ENCODE measurements at regions not wholly inside any gene's neighbourhood (a gene's known extent, or its start where the extent isn't known, plus 50 kb on each side); places are given as distances from the start of the nearest gene placed in this dataset.
"Not testable (repeated sequence)": the region's sequence is repeated elsewhere in the genome, so short reads cannot be mapped to it uniquely, and the experiment has no call there.

DNA sequence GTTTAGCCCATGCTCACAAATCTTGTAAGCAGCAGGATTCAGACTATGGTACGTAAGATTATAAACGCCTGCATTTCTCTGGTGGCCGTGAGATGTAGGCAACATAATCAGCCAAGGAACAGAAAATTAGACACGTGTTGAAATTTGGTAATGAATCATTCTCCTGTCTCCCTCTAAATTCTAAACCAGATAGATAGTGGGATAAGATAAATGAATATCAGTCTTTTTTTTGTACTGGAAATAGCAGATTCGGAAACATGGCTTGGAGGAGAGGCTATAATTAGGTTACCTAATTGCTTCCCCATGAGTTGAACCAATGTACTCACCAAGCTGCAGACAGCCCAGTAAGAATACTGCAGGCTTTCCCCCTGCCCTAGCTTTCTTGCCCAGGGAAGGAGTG is 172.3 kb downstream of the TGFB2 start:
- no peaks in the 10 kb centered on the region for H3K9me3 Mint-ChIP-seq
- H3K27ac Mint-ChIP-seq, result no peak overlapping the region
- no peaks in the 10 kb centered on the region for H3K4me1 Mint-ChIP-seq (ENCODE audit: low read depth)
- DNase-seq (ENCODE audit: low spot score), result no peak
- H3K4me3 Mint-ChIP-seq, result no peak overlapping the region
- H3K36me3 Mint-ChIP-seq (ENCODE audit: low read depth), result no peaks in the 10 kb centered on the region
- peaks cover 4% of the 10 kb centered on the region for H3K27me3 Mint-ChIP-seq (ENCODE audit: low read depth)

DNA sequence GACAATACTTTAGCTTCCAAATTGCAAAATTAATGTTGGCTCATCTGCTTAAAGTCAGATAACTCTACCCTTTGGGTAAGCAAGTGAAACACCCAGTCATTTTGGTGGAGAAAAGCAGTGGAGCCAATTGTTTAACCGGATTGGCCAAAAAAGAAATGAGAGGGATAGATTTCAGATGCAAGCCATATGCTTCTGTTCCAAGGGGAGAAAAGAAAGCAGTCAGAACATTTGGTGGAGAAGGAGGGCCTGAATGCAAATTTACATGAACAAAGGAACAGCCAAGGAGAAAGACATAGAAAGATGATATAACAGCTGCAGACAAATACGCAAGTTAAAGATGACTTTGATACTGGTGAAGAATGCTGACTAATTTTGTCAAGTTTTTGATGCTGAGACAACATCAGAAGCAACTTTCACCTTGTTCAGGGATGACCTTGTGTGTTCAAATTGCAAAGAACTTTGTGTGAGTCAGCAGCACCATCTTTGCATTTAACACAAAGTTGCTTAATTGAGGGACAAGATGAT is 173.1 kb downstream of the TGFB2 start:
- H3K27me3 Mint-ChIP-seq (ENCODE audit: low read depth), result peaks cover 4% of the 10 kb centered on the region
- H3K27ac Mint-ChIP-seq, result no peak overlapping the region
- no peaks in the 10 kb centered on the region for H3K9me3 Mint-ChIP-seq
- H3K36me3 Mint-ChIP-seq (ENCODE audit: low read depth), result no peaks in the 10 kb centered on the region
- no peaks in the 10 kb centered on the region for H3K4me1 Mint-ChIP-seq (ENCODE audit: low read depth)
- DNase-seq (ENCODE audit: low spot score), result no peak
- H3K4me3 Mint-ChIP-seq, result no peak overlapping the region

DNA sequence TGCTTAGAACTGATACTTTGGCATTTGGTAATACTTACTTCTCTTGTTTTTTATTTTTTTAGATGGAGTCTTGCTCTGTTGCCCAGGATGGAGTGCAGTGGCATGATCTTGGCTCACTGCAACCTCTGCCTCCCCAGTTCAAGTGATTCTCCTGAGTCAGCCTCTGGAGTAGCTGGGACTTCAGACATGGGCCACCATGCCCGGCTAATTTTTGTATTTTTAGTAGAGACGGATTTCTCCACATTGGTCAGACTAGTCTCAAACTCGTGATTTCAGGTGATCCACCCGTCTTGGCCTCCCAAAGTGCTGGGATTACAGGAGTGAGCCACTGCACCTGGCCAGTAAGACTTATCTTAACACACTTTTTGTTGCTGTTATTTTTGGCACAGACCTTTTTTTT is 175.5 kb downstream of the TGFB2 start:
- not testable (repeated sequence) for H3K4me1 Mint-ChIP-seq (ENCODE audit: low read depth); H3K27ac Mint-ChIP-seq; H3K27me3 Mint-ChIP-seq (ENCODE audit: low read depth); H3K36me3 Mint-ChIP-seq (ENCODE audit: low read depth); H3K9me3 Mint-ChIP-seq; H3K4me3 Mint-ChIP-seq; DNase-seq (ENCODE audit: low spot score)

DNA sequence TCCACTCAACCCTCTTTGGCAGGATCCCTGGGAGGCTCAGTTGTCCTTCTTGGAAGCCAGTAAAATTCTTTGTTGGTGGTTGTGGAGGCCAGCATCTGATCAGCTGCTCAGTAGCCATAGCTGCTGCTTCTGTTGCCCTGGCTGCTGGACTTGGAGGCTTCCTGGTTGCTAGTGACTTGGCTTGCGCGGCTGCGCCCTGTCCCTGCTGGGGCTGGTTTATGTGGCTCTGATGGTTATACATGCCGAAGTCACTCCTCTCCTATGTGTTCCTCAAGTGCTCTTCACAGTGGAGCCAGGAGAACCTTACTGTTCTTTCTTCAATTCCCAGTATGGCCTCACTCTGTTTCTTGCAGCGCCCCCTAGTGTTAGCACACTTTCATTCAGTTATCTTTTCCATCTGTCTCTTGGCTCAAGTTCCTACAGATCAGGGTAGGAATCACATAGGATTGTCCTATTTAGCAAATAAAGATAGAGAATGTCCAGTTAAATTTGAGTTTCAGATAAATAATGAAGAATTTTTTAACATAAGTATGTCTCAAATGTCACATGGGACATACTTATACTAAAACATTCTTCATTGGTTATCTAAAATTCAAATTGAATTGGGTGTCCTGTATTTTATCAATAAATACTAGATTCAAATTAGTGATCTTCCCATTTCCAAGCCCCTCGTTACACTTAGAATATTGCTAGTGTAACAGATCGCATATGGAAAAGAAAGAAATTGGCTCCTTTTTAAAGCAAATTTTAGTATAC is 176.5 kb downstream of the TGFB2 start:
- no peak for DNase-seq (ENCODE audit: low spot score)
- H3K4me3 Mint-ChIP-seq, result no peak overlapping the region
- no peaks in the 10 kb centered on the region for H3K9me3 Mint-ChIP-seq
- no peaks in the 10 kb centered on the region for H3K36me3 Mint-ChIP-seq (ENCODE audit: low read depth)
- peaks cover 5% of the 10 kb centered on the region for H3K27me3 Mint-ChIP-seq (ENCODE audit: low read depth)
- no peak overlapping the region for H3K27ac Mint-ChIP-seq
- no peaks in the 10 kb centered on the region for H3K4me1 Mint-ChIP-seq (ENCODE audit: low read depth)

DNA sequence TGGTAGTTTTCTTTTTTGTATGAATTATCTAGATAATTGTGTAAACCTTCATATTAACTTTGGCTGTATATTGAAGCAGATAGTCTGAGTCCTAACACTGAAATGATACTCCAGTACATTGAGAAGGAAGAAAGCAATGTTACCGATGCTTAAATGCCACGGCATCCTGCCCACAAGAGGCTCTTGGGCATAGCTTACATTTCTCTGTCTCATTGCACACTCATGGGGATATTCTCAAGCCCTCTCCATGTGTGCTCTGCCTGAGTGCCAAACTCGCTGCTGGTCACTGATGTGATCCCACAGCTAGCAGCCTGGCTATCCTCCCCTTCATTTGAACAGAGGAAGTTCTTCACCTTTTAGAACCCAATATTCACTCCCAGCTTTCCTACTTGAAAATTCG is 179.4 kb downstream of the TGFB2 start:
- no peaks in the 10 kb centered on the region for H3K36me3 Mint-ChIP-seq (ENCODE audit: low read depth)
- H3K4me3 Mint-ChIP-seq, result no peak overlapping the region
- DNase-seq (ENCODE audit: low spot score), result no peak
- peaks cover 2% of the 10 kb centered on the region for H3K27me3 Mint-ChIP-seq (ENCODE audit: low read depth)
- H3K9me3 Mint-ChIP-seq, result no peaks in the 10 kb centered on the region
- H3K4me1 Mint-ChIP-seq (ENCODE audit: low read depth), result no peaks in the 10 kb centered on the region
- no peak overlapping the region for H3K27ac Mint-ChIP-seq

DNA sequence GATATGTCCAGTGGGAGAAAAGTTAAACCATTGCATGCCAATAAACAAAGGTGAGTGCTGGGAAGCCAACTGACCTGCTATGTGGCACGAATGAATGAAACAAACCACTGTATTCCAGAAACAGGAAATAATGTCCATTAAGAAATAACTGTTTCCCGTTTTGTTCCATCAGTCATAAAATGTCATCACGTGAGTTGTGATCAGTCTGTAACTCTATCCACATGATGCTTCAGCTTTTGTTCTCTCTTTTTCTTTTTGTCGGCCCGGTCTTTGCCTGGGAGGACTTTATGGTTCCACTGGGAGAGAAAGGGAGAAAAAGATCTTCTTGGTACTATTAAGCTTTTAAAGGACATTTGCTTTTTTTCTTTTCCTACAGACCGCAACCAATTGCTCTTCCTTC is 179.9 kb downstream of the TGFB2 start:
- H3K4me3 Mint-ChIP-seq, result no peak overlapping the region
- no peaks in the 10 kb centered on the region for H3K9me3 Mint-ChIP-seq
- H3K27me3 Mint-ChIP-seq (ENCODE audit: low read depth), result peaks cover 2% of the 10 kb centered on the region
- H3K4me1 Mint-ChIP-seq (ENCODE audit: low read depth), result no peaks in the 10 kb centered on the region
- no peak for DNase-seq (ENCODE audit: low spot score)
- H3K36me3 Mint-ChIP-seq (ENCODE audit: low read depth), result no peaks in the 10 kb centered on the region
- no peak overlapping the region for H3K27ac Mint-ChIP-seq

DNA sequence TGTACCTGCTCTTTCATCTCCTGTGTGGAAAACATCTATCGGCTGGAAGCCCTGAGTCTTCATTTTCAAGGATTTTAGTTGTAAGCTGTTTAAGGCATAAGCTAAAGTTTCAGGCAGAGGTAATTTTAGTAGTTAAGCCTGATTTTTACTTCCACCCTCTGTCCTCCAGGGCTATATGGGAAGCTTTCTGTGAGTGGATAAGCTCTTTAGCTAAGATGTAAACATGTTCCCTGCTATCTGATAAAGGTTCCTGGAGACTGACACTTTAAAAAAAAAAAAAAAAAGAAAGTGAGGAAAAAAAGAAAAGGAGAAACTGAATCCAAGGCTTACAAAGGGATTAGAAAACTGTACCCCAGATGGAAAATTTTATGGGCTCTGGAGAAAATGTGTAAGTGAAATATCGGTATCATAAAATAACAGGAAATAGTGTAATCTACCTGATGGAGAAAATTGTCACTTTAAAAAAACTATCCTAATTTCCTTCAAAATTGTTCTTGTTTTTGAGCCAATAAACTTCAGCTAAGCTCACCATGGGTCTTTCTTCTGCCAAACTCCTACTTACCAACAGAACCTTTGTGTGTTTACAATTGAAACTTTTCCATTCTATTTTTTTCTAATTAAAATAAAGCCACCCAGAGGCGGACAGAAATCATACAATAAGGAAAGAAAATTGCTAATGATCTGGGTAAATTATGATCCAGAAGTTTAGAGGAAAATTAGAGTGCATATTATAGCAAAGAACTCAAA is 180.5 kb downstream of the TGFB2 start:
- Mint-ChIP-seq H3K9me3 (no peaks in the 10 kb centered on the region), H3K36me3 (ENCODE audit: low read depth) (no peaks in the 10 kb centered on the region), H3K27ac (no peak overlapping the region), H3K4me1 (ENCODE audit: low read depth) (no peaks in the 10 kb centered on the region), H3K27me3 (ENCODE audit: low read depth) (peaks cover 2% of the 10 kb centered on the region), H3K4me3 (no peak overlapping the region)
- no peak for DNase-seq (ENCODE audit: low spot score)

DNA sequence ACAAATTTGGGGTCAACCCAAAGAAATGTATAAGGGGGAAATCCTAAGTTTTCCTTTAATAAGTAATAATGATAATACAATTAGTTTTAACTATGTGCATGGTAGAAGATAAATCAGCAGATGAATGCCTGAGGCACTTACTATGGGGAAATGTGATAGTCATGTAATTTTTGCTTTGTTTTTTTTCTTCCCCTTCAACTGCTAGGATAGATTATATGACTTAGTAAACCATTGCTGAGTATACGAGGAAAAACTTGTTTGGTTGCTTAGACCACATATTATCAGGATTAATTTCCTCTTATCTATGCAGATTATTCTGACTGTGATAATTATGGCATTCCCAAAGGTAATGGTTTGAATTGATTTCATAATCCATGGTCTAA is 181.1 kb downstream of the TGFB2 start:
- no peak for DNase-seq (ENCODE audit: low spot score)
- no peaks in the 10 kb centered on the region for H3K9me3 Mint-ChIP-seq
- H3K4me1 Mint-ChIP-seq (ENCODE audit: low read depth), result no peaks in the 10 kb centered on the region
- no peaks in the 10 kb centered on the region for H3K36me3 Mint-ChIP-seq (ENCODE audit: low read depth)
- no peak overlapping the region for H3K27ac Mint-ChIP-seq
- H3K4me3 Mint-ChIP-seq, result no peak overlapping the region
- peaks cover 2% of the 10 kb centered on the region for H3K27me3 Mint-ChIP-seq (ENCODE audit: low read depth)

DNA sequence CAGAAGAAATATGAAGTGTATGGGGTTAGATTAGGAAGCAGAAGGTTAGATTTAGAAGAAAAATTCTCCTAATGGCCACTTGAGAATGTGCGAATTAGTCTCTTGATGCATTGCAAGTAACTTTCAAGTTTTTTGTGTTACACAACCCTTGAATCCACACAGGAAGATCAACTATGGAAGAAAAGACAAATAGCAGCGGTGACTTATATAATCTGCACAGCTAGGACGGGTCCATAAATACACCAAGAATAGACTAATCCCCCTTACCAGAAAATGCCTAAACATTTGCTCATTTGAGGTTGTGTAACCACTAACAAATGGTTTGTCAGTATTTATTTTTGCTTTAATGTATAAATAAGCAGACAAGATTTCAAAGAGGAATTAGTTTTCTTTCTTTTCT is 182.6 kb downstream of the TGFB2 start:
- Mint-ChIP-seq H3K9me3 (no peaks in the 10 kb centered on the region), H3K36me3 (ENCODE audit: low read depth) (no peaks in the 10 kb centered on the region), H3K4me1 (ENCODE audit: low read depth) (no peaks in the 10 kb centered on the region), H3K27me3 (ENCODE audit: low read depth) (peaks cover 2% of the 10 kb centered on the region), H3K4me3 (no peak overlapping the region), H3K27ac (no peak overlapping the region)
- DNase-seq (ENCODE audit: low spot score), result no peak

DNA sequence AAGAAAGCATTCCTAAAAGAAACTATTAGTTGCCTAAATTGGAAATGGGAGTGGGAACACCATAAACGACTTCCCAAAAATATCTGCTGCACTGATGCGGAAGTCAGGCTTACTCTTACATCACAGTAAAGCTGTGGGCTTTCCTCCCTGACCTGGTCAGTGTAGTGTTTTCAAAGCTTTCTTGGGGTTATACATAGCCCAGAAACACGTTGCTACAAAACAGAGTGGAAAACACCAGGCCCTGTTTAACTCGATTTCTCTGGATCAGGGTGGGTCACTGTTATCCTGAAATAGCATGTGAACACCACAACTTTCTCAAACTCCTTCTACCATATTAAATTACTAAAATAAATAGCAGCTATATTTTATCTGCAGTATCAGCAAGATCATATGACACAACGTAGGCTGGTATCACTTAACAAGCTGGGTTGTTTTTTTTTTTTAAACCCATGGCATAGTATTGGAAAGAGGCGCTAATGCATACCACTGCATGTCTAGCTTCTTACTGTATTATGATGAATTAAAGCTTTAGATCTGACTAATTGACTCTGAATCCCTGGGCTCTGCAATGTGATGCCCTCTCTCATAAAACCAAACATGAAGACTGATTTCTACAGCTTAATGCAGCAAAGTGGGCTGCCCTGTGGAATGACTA is 184.6 kb downstream of the TGFB2 start:
- H3K27me3 Mint-ChIP-seq (ENCODE audit: low read depth), result peaks cover 2% of the 10 kb centered on the region
- no peaks in the 10 kb centered on the region for H3K9me3 Mint-ChIP-seq
- H3K4me1 Mint-ChIP-seq (ENCODE audit: low read depth), result no peaks in the 10 kb centered on the region
- DNase-seq (ENCODE audit: low spot score), result no peak
- no peak overlapping the region for H3K4me3 Mint-ChIP-seq
- no peaks in the 10 kb centered on the region for H3K36me3 Mint-ChIP-seq (ENCODE audit: low read depth)
- H3K27ac Mint-ChIP-seq, result no peak overlapping the region

DNA sequence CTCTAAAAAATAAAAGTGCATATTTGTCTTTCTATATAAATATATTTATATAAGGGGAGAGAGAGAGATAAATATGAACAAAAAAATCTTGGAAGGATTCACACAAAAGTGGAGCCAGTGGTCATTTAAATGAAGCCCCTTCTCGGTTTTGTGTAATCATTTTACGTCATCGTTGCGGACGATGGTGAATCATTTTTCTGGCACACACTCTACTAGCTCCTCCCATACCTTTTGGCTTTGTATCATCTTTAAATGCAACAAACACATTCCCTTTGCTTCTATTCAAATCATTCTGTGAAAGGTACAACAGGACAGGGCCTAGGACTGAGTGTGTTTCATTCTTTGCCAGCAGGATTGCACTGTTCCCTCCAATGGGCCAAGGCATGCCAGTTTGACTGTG is 186.8 kb downstream of the TGFB2 start:
- H3K27ac Mint-ChIP-seq, result no peak overlapping the region
- no peaks in the 10 kb centered on the region for H3K4me1 Mint-ChIP-seq (ENCODE audit: low read depth)
- no peak overlapping the region for H3K4me3 Mint-ChIP-seq

DNA sequence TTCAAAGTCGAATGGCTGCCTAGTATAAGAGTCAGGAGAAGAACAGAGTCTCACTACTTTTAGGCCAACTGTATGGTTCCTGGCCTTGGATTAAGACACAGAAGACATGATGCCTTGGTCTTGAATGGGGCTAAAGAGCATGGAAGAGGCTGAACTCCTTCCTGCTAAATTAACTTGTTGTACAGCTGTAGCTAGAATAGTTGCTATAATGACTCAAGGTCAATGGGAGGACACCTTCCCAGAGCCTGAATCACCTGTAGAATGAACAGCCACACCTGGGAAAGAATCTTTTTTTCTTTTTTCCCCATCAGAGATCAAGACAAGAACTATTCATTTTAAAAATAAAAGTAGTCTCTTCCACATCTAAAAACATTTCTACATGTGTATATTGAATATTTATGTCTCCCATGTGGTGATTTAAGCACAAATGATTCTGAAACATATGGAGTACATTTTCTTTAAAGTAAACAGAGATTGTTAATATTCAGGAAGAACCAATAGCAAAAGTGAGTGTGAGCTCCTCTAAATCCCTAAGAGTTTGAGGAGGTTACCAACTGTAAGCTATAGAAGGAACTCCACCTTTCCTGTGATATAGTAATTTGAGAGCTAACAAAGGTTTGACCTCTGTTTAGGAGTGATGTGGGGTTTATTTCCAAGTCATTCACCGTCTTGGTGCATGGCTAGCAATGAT is 191.3 kb downstream of the TGFB2 start:
- Mint-ChIP-seq H3K27ac (no peak overlapping the region), H3K4me3 (no peak overlapping the region), H3K9me3 (no peaks in the 10 kb centered on the region), H3K36me3 (ENCODE audit: low read depth) (no peaks in the 10 kb centered on the region), H3K27me3 (ENCODE audit: low read depth) (no peaks in the 10 kb centered on the region), H3K4me1 (ENCODE audit: low read depth) (no peaks in the 10 kb centered on the region)
- DNase-seq (ENCODE audit: low spot score), result no peak

More for the DNA sequence above, 186.8 kb downstream of the TGFB2 start:
- Mint-ChIP-seq H3K9me3 (no peaks in the 10 kb centered on the region), H3K36me3 (ENCODE audit: low read depth) (no peaks in the 10 kb centered on the region), H3K27me3 (ENCODE audit: low read depth) (no peaks in the 10 kb centered on the region)
- no peak for DNase-seq (ENCODE audit: low spot score)

DNA sequence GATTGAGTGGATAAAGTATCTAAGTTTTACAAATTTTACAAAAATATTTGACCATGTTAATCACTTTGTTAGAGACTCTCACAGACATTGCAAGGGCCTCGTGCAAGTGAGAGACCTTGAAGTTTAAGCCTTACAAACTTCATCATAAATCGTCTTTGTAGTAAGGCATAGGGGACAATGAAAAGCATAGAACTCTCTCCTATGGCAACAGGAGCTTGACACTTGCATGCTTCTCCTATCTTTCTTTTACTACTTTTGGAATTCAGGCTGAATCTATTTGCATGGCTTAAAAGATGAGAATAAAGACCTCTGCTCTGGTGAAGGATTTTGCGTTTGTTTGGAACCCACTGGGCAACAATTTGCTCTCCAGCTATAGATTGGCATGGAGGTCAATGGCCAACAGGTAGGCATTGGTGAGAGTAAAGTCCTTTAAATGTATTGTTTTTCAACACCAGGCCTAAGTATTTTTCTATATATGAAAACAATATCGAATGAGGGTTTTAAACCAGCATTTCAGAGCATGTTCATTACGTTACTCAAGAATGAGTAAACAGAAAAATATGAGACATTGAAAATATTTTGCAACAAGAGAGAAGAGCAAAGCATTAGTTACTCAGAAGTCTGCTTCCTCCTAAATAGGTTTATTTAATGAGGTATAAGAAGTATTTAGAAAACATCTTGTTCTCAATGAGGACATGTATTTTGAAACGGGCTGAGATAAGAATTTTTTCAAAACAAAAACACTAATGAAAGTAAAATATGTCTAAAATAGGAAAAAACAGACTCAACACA is 192.2 kb downstream of the TGFB2 start:
- no peak overlapping the region for H3K4me3 Mint-ChIP-seq
- no peaks in the 10 kb centered on the region for H3K9me3 Mint-ChIP-seq
- no peaks in the 10 kb centered on the region for H3K36me3 Mint-ChIP-seq (ENCODE audit: low read depth)
- no peak overlapping the region for H3K27ac Mint-ChIP-seq
- no peak for DNase-seq (ENCODE audit: low spot score)
- no peaks in the 10 kb centered on the region for H3K27me3 Mint-ChIP-seq (ENCODE audit: low read depth)
- no peaks in the 10 kb centered on the region for H3K4me1 Mint-ChIP-seq (ENCODE audit: low read depth)

Measured in T-helper 2 cell treated with Interferon-gamma antibody and Interleukin-4, amounts not matched to agents 5 μg/mL and 100 μg/mL, for 36 hours (primary cell).